NOMO-1 treated with DMSO at 0.1 percent for 48 hours (cell line): ENCODE measurements at regions not wholly inside any gene's neighbourhood (a gene's known extent, or its start where the extent isn't known, plus 50 kb on each side); places are given as distances from the start of the nearest gene placed in this dataset.

Experiments used
- DNase-seq: peaks from one replicate; lab custom pipeline; 2025; ENCODE audit not compliant: unreplicated experiment; lab: John Stamatoyannopoulos, UW

DNA sequence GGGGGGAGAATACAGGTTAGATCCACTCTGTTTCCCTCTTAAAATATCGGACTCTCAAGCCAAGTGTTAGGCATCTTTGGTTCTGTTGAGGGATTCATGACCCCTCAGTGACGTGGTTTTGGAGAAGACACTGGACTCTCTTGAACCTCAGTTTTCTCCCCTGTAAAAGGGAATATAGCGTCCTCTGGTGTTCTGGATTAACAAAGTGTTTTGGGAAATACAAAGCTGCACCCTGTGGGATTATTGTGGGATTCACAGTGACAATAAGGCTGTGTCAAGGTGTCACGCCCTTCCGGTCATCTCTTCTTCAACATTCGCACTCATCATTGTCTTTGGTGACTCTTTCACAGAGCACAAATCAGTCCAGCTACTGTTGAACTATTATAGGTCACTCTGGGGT is 139.0 kb downstream of the IRX1 start:
- DNase-seq, result no peak

DNA sequence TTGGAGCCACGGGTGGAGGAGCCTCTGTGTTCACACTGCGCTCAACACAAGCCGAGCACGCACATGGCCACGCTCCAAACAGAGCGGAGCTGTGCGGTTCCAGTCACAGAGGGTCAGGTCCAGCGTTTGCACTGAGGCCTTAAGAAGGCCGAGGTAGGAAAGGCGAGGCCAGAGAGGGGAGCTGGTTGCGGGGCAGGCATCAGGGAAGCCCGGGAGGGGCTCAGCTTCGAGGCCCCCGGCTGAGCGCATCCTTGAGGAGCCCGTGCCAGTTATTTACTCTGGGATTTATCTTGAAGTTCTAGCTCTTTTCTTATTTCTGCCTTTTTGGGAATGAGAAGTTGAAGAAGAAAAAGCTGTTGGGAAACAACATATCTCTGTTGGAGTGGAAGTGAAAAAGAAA is 140.8 kb downstream of the IRX1 start:
- DNase-seq, result no peak

DNA sequence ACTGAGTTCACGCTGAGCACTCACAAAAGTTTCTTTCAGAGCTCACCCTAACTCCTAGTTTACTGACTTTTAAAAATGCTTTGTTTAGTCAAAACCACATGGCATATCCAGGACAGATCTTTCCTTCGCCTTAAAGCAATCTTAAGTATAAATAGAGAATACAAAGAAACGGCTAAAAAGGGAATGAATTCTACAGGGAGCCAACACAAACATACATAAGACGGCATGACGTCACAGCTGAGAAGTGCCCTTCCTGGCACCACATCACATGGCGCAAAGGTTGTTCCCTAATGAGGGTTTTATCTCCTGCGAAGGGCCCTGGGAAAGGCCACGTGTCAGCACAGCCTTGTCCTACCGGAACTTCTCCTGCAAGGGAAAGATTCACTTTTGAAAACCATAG is 141.3 kb downstream of the IRX1 start:
- DNase-seq, result no peak

DNA sequence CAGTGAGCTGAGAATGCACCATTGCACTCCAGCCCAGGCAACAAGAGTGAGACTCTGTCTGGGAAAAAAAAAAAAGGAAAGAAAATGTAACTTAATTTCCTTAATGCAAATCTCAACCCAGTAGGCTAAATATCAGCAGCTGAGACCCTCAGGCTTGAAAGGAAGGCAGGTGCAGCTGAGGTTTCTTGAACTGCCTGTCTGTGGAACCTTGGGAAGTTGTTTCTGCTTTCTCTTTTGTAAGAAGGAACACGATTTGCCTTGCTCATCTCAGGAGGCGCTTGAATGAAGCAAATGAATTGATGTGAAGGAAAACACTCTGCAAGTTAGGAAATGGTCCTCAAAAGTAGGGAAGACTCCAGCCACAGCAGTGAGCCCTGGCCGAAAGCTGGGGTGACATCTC is 143.3 kb downstream of the IRX1 start:
- no peak for DNase-seq

DNA sequence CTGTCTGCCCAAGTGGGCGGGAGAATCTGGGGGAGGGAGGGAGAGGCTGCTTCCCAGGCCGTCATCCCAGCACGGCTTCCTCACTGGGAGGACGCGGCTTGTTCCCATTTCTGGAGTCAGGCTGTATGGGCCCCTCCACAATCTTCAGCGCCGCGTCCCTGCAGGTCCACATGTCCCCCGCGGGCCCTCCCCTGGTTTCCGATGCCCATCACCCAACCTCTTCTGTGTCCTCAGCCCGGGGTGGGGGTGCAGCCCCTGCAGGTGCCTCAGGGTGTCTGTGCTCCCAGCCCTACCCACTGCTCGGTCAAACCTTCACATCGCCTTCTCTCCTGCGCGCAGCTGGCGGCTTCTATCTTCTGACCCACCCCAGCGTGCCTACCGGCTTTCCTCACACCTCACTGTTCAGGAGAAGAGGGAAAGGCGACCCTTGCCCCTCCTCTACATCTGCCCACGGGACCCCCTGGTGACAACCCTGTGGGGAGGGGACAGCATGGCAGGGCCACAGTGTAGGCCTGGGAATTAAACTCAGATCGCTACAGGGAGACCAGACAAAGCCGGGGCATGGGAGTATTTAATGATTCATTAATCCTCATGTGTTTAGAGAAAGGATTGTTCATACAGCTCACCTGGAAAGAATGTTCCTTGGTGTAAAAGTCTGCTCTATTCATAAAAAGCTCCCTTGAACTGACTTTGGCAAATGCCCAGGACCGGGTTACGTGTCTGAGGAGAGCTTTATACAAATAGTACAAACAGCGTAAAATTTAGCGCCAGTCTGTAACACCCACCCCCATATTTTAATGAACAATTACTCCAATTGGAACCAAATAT is 145.1 kb downstream of the IRX1 start:
- no peak for DNase-seq

DNA sequence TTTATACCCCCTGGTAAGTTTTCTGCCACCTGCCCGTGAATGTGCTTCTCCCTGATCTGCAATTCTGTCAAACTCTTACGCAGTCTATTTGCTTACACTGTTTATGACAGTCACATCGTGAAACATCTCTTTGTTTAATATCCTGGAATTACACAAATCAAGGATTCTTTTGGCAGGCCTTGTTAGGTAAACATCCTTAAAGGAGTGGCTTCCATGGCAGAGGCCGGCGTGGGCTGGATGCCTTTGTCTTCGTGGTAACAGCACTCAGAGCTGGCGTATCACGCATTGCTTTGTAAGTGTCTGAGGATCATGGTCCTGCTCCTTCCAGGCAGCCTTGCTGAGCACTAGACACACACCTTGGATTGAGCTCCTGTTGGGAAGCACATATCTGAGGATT is 145.7 kb downstream of the IRX1 start:
- no peak for DNase-seq

DNA sequence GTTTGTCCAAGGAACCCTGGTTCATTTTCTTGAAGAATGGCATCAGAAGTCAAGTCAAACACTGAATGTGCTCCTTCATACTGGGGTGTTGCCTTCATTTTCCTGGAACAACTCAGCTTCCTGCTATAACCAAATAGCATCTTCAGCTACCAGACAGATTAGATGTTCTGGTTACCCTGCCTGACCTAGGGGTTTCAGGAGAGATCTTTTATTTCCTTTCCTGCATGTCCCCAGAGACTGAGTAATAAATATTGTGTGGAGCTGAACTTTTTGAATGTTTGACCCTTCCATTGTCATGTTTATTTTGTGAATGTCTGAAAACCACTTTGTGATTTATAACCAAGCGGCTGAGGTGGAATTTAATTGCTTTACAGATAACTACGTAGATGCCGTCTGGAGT is 147.1 kb downstream of the IRX1 start:
- no peak for DNase-seq

DNA sequence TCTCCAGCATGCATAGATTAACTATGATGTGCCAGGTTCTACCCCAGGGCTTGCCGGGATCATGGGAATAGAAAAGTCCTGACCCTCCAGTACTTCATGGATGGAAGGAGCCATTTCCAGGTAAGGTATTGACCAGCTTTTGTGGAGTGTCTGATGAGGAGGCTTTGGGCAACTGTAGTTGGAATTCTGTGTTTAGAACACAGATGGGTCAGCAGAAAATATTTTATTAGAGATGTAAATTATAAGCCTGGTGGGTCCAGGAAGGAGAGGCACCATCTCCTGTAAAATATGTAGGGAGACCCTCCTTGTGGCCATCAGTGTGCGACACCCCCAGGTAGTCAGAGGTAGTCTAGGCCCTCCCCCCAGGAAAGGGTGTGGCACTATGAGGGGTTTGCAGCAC is 156.2 kb downstream of the IRX1 start:
- DNase-seq, result no peak

DNA sequence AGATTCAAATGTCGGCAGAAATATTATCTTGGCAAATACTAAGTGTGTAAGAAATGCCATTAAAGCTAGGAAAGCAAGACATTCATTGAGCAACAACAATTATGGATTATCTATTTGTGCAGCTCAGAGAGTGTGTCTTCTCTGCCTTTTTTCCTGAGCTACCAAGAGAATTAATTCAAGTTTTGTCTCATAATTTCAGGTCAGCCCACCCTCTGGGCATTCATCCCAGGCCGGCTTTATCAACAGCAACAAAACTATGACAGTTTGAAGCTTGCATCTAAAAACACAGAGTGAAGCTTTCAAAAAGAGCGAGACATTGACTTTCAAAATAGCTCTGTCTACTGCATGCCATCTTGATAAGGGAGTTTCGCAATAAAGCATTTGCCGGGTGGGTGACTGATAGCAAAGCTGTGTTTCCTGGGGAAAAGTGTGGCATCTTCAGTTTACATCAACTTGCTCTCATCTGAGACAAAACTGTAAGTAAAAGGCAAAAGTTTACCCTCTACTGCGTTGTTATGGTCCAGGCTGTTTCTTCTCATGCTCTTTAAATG is 182.4 kb downstream of the IRX1 start:
- DNase-seq, result no peak

DNA sequence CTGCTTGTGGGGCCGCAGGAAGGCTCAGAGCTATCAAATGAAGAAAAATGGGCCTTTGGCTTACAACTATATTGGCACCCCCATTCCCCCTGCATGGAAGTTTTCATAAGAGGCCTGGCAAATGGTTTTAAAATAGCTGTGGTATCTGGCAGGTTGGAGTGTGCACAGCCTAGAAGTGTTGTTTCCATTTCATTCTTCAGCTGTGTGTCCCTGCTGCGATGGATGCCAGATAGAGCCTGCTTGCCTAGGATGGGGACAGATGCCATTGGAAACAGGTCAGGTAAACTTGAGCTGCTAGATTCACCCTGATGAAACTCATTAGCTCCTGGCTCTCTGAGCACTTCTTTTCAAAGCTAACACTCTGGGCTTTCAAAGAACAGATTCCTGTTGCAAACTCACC is 183.3 kb downstream of the IRX1 start:
- no peak for DNase-seq

DNA sequence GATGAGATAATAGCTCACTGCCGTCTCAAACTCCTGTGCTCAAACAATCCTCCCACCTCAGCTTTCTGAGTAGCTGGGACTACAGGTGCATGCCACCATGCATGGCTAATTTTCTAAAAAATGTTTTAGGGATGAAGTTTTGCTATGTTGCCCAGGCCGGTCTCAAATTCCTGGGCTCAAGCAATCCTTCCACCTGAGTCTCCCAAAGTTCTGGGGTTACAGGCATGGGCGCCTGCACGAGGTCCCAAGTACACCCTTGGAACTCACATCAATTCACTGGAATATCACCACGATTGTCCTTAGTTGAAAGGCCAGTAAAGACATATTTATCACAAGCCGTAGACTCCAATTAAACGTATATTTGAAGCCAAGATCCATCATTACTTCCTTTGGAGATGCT is 184.6 kb downstream of the IRX1 start:
- DNase-seq, result no peak

DNA sequence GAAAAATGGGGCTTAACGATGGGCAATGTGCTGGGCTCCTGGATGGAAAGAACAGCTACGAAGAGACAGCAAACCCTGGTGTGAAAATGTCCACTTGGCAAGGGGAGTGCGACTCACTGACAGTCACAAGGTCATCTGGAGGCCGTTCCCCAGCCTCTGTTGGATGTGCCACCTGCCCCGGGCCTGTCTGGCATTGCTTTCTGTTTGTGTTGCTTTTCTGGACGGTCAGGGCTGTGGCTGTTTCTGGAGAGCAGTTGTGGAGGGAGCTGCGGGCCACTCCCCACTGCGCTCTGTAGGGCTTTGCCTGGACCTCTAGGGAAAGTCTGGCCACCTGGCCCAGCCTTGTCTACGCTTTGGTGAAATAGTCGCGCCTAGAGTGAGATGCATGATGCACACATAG is 185.3 kb downstream of the IRX1 start:
- no peak for DNase-seq

DNA sequence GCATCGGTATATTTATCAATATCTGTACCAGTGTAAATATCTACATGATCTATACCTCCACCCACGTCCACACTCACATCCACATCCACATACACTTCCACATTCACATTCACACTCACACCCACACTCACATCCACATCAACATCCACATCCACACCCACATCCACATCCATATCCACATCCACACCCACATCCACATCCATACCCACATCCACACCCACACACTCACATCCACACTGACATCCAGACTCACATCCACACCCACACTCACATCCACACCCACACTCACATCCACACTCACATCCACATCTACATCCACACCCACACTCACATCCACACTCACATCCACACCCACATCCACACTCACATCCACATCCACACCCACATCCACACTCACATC is 189.2 kb downstream of the IRX1 start:
- DNase-seq, result no peak

DNA sequence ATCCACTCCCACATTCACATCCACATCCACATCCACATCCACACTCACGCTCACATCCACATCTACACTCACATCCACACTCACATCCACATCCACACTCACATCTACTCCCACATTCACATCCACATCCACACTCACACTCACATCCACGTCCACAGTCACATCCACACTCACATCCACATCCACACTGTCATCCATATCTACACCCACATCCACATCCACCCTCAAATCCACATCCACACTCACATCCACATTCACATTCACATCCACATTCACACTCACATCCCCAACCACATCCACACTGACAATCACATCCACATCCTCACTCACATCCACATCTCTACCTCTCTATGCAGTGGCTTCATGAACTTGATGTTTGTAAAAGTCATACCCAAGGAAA is 190.5 kb downstream of the IRX1 start:
- DNase-seq, result no peak

DNA sequence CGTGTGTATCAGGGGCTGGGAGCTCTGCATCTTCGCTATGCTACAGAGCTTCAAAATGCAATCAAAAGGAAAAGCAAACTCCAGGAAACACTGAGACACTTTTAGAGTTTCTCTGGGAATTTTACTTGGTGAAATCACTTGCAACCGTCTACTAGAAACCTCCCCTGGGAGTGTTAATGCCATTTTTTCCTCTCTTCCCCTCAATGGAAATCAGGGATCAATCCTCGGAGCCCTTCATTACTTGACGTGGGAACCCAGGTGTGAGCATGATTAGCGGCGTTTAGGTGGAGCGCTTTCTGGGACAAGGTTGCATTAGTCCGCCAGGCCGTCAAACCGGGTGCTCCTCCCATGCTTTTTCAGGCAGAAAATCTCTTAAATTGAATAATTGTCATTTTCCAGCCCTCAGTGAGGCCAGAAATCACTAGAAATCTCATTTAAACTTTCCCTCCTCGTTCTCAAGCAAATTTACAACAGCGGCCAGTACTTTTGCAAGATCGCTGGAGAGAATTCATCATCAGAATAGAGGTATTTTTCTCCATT is 191.3 kb downstream of the IRX1 start:
- DNase-seq, result no peak

DNA sequence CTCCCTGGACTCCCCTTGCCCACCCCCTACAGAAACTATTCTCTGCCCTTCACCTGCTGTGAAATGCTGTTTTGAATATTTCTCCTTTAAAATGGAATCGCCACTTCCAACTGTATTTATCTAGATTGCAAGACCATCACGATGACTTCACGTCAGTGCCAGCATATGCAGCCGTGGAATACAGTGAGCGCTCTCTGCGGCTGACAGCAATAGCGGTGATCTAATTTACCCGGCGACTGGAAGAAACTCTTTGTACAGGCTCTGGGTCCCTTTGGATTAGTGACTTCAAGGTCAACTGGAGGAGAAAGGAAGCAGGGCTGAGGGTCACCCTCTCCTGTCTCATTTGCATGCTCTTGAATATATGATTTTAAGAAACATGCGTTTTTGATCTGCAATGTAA is 192.0 kb downstream of the IRX1 start:
- no peak for DNase-seq

DNA sequence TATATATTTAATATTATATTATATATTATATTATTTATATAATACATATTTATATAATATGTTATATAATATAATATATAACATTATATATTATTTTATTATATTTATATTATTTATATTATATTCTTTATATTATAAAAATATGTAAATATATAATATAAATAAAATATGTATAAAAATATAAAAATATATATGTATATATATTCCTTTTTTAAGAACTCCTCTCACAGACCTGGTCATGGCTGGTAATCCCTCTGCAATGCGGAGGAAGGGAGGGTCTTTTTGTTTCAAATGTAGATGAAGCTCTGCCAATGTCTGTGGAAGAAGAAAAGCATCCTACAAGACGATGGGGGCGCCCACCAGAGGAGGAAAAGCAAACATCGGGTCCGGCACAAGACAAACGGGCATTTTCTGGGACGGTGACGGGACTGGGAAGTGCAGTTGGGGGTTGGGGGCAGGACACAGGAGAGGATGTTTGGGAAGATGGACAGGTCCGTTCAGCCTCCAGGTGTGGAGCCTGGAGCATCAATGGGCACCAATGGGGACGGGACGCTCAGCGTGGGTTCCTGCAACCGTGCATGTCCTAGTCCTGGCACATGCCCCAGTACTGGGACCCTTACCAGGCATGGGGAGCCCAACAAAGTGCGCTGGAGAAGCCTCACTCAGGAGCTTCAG is 194.0 kb downstream of the IRX1 start:
- no peak for DNase-seq

DNA sequence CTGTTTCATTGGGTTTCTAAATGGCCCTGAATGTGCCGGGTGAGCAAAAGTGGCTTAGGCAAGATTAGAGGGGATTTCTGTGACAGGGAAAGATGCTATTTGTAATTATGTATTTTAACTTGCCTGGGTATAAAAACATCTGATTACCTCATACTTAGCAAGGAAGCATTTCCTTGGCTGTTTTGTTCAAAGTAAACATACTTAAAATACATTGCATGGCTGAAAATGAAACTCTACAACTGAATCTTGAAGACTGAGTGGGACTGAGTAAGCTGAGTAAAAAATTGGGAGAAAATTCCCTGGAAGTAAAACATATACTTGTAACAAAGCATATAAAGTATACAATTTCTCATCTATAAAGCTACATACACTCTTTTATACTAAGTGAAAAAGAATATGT is 197.5 kb downstream of the IRX1 start:
- no peak for DNase-seq

DNA sequence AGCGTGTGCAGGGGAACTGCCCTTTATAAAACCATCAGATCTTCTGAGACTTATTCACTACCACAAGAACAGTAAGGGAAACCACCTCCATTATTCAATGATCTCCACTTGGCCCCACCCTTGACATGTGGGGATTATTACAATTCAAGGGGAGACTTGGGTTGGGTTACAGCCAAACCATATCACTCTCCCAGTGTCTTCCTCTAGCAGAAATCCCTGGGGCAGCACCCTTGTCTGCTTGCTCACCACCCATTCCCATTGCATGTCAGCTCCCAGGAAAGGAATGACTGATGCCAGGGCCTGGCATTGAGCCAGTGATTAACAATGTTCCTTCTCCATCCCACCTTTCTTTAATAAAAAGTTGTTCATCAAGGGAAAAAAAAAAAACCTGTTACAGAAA is 199.0 kb downstream of the IRX1 start:
- DNase-seq, result no peak

DNA sequence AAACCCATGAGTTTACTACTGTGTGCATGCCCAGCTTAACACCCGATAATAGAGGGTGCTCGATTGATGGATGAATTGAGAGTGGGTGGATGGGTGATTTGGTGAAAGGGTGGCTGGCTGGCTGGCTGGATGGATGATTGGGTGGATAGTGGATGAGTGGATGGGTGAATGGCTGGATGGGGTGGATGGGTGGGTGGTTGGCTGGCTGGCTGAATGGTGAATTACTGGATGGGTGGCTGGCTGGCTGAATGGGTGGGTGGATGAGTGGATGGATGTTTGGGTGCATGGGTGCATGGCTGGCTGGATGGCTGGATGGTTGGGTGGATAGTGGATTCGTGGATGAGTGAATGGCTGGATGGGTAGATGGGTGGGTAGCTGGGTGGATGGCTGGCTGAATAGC is 201.1 kb downstream of the IRX1 start:
- no peak for DNase-seq

DNA sequence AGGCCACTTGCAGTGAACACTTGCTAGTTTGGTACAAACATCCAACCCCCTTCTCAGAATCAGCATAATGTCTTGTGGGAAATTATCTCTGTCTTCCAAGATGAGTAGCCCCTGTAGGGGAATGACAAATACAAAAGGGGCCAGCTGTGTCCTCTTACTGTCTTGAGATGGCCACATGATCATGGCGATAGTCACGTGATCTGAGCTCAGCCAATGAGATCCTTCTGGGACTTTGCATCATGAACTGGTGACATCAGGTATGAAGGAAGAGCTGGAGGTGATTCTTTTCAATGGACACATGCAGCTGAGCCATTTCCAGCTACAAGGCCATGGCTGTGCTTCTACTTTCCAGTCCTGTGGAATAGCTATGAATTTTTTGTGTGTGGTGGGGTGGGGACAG is 206.3 kb downstream of the IRX1 start:
- no peak for DNase-seq

DNA sequence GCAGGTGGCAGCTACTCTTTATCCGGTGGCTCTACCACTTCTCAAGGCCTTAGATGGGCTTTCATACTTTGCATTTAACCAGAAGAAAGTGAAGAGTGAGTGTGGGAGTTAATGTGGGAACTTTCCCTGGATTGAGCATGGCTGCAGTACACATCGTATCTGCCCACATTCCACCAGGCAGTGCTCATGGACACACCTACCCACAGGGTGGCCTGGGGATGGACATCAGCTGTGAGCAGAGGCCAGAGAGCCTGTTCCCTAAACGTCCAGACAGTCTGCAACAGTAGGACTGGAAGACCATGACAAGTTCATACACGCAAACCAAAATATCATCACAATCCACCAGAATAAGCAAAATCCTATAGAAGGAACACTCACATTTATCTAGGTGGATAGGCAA is 213.8 kb downstream of the IRX1 start:
- DNase-seq, result no peak
